ENCODE measurements at regions not wholly inside any gene's neighbourhood (a gene's known extent, or its start where the extent isn't known, plus 50 kb on each side); places are given as distances from the start of the nearest gene placed in this dataset.

- TF ChIP-seq CTCF (IDR thresholded peaks at IDR 0.05 in 4 of 5, conservative IDR thresholded peaks at IDR 0.05 in 1 of 5) (no peak), POLR2A (IDR thresholded peaks at IDR 0.05) (no peak)
These were observed 335.8 kb downstream of the FAT4 start for GRCh38 chr4:125650557-125650956.
